DMS53 treated with DMSO at 0.1 percent for 48 hours (cell line): ENCODE measurements at regions not wholly inside any gene's neighbourhood (a gene's known extent, or its start where the extent isn't known, plus 50 kb on each side); places are given as distances from the start of the nearest gene placed in this dataset.
A peak's percentile ranks its signal among the peaks of the same experiment; 100 is the strongest.
"Not testable (repeated sequence)": the region's sequence is repeated elsewhere in the genome, so short reads cannot be mapped to it uniquely, and the experiment has no call there.

Experiments
- DNase-seq: peaks from one replicate; lab custom pipeline; 2025; ENCODE audit not compliant: unreplicated experiment; lab: John Stamatoyannopoulos, UW

- DNase-seq = no peak
Measured at GRCh38 chr6:79150733-79151132, 72.7 kb upstream of the PHIP start.

DNA sequence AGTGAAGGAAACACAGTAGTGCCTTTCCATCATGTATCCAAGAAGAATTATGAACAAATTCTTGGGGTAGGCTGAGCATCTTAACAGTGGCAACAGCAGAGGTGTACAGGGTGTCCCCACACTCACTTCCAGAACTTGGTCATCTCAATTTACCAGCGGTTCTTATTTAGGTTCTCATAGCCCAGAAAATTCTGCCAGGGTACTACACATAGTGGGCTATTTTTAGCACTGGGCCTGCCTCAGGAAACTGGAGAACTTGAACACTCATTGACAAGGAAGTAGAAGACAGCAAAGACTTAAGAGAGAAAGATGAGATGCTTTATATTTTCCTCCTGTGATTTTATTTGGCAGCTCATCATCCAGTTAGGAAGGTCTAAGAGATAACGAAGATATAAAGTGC lies 71.8 kb upstream of the PHIP start:
- DNase-seq = no peak

- no peak for DNase-seq
Measured at GRCh38 chr6:79146421-79146820, 68.4 kb upstream of the PHIP start.

GRCh38 chr6:79145301-79145700 lies 67.2 kb upstream of the PHIP start:
- no peak for DNase-seq

- no peak for DNase-seq
Measured at GRCh38 chr6:79143320-79143898, 65.4 kb upstream of the PHIP start.

GRCh38 chr6:79138146-79138545 lies 60.1 kb upstream of the PHIP start:
- no peak for DNase-seq

GRCh38 chr6:79137671-79138070 lies 59.6 kb upstream of the PHIP start:
- no peak for DNase-seq

DNA sequence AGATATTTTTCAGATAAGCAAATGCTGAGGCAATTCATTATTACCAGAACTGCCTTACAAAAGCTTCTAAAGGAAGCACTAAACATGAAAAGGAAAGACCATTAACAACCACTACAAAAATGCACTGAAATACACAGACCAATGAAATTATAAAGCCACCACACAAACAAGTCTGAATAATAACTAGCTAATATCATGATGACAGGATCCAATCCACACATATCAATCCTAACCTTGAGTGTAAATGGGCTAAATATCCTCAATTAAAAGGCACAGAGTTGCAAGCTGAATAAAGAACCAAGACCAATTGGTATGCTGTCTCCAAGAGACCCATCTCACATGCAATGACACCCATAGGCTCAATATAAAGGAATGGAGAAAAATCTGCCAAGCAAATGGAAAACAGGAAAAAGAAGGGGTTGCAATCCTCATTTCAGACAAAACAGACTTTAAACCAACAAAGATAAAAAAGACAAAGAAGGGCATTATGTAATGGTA lies 58.0 kb upstream of the PHIP start:
- DNase-seq = no peak

DNA sequence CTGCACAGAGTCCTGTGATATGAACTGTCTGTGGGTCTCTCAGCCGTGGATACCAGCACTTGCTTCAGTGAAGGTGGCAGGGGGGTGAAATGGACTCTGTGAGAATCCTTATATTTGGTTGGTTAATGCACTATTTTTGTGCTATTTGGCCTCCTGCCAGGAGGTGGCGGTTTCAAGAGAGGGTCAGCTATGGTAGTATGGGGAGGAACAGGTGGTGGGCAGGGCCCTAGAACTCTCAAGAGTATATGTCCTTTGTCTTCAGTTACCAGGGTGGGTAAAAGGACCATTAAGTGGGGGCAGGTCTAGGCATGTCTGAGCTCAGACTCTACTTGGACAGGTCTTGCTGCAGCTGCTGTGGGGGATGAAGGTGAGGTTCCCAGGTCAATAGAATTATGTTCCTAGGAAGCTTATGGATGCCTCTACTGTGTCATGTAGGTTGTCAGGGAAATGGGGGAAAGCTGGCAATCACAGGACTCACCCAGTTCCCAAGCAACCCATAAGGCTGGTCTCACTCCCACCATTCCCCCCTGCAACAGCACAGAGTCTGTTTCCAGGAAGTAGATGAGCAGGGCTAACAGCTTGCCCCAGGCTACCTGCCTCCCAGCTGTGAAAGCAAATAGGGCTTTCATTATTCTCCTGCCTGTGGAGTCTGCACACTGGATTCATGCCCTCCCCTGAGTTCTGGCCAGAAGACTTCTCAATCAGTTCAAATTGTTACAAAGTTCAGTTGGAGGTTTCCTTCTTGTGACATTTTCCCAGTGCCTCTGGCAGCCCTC lies 56.8 kb upstream of the PHIP start:
- DNase-seq = peak; percentile 57

DNA sequence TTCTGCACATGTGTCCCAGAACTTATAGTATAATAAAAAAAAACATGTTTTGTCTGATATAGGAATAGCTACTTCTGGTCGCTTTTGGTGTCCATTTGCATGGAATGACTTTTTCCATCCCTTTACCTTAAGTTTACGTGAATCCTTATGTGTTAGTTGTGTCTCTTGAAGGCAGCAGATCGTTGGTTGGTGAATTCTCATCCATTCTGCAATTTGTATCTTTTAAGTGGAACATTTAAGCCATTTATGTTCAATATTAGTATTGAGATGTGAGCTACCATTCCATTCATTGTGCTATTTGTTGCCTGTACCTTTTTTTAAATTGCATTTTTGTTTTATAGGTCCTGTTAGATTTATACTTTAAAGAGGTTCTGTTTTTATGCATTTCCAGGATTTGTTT lies 55.1 kb upstream of the PHIP start:
- no peak for DNase-seq

- DNase-seq = not testable (repeated sequence)
Measured at GRCh38 chr6:79131220-79131619, 53.2 kb upstream of the PHIP start.
